ENCODE measurements at regions not wholly inside any gene's neighbourhood (a gene's known extent, or its start where the extent isn't known, plus 50 kb on each side); places are given as distances from the start of the nearest gene placed in this dataset.

- intact Hi-C loops (cut with DNase I): no loop called here
- DNase-seq (ENCODE audit: missing footprints) (no peak), ATAC-seq (no peak)
Observed at GRCh38 chr1:208499026-208499425, 254.8 kb upstream of the PLXNA2 start.

- DNase-seq (ENCODE audit: missing footprints) (no peak), ATAC-seq (no peak)
- intact Hi-C loops (cut with DNase I): no loop called here
Observed at GRCh38 chr1:208499601-208500000, 255.4 kb upstream of the PLXNA2 start.

- ATAC-seq (no peak), DNase-seq (ENCODE audit: missing footprints) (no peak)
- intact Hi-C loops (cut with DNase I): no loop called here
Observed at GRCh38 chr1:208500375-208500774, 256.2 kb upstream of the PLXNA2 start.

- ATAC-seq (no peak), DNase-seq (ENCODE audit: missing footprints) (no peak)
- intact Hi-C loops (cut with DNase I): no loop called here
Observed at GRCh38 chr1:208501542-208501941, 257.4 kb upstream of the PLXNA2 start.

GRCh38 chr1:208503787-208504186 lies 259.6 kb upstream of the PLXNA2 start:
- no peak for ATAC-seq
- intact Hi-C loops (cut with DNase I): no loop called here
- no peak for DNase-seq (ENCODE audit: missing footprints)

- intact Hi-C loops (cut with DNase I): no loop called here
- no peak for DNase-seq (ENCODE audit: missing footprints)
- ATAC-seq: no peak
Observed at GRCh38 chr1:208506812-208507211, 262.6 kb upstream of the PLXNA2 start.

GRCh38 chr1:208509072-208509471 lies 264.9 kb upstream of the PLXNA2 start:
- no peak for ATAC-seq

GRCh38 chr1:208510192-208510952 lies 266.2 kb upstream of the PLXNA2 start:
- no peak for ATAC-seq
- intact Hi-C loops (cut with DNase I): no loop called here

More at GRCh38 chr1:208509072-208509471, 264.9 kb upstream of the PLXNA2 start:
- no peak for DNase-seq (ENCODE audit: missing footprints)
- intact Hi-C loops (cut with DNase I): no loop called here

GRCh38 chr1:208511242-208511860 lies 267.2 kb upstream of the PLXNA2 start:
- ATAC-seq (no peak), DNase-seq (ENCODE audit: missing footprints) (no peak)
- intact Hi-C loops (cut with DNase I): no loop called here

More at GRCh38 chr1:208510192-208510952, 266.2 kb upstream of the PLXNA2 start:
- no peak for DNase-seq (ENCODE audit: missing footprints)

GRCh38 chr1:208513799-208514198 lies 269.6 kb upstream of the PLXNA2 start:
- DNase-seq (ENCODE audit: missing footprints) (no peak), ATAC-seq (no peak)
- intact Hi-C loops (cut with DNase I): no loop called here

GRCh38 chr1:208515129-208515528 lies 270.9 kb upstream of the PLXNA2 start:
- intact Hi-C loops (cut with DNase I): no loop called here
- DNase-seq (ENCODE audit: missing footprints): no peak
- no peak for ATAC-seq

- intact Hi-C loops (cut with DNase I): no loop called here
- ATAC-seq (no peak), DNase-seq (ENCODE audit: missing footprints) (no peak)
Observed at GRCh38 chr1:208516780-208517179, 272.6 kb upstream of the PLXNA2 start.

GRCh38 chr1:208520438-208521099 lies 276.4 kb upstream of the PLXNA2 start:
- intact Hi-C loops (cut with DNase I): no loop called here
- ATAC-seq: no peak
- no peak for DNase-seq (ENCODE audit: missing footprints)

GRCh38 chr1:208521534-208521933 lies 277.4 kb upstream of the PLXNA2 start:
- intact Hi-C loops (cut with DNase I): no loop called here
- ATAC-seq: no peak
- no peak for DNase-seq (ENCODE audit: missing footprints)

- no peak for DNase-seq (ENCODE audit: missing footprints)
- no peak for ATAC-seq
- intact Hi-C loops (cut with DNase I): no loop called here
Observed at GRCh38 chr1:208523007-208523406, 278.8 kb upstream of the PLXNA2 start.

GRCh38 chr1:208524376-208524775 lies 280.2 kb upstream of the PLXNA2 start:
- intact Hi-C loops (cut with DNase I): no loop called here
- ATAC-seq: no peak
- no peak for DNase-seq (ENCODE audit: missing footprints)

- intact Hi-C loops (cut with DNase I): no loop called here
- DNase-seq (ENCODE audit: missing footprints): no peak
- no peak for ATAC-seq
Observed at GRCh38 chr1:208524925-208525324, 280.7 kb upstream of the PLXNA2 start.

- ATAC-seq: no peak
- DNase-seq (ENCODE audit: missing footprints): no peak
Observed at GRCh38 chr1:208525417-208525816, 281.2 kb upstream of the PLXNA2 start.

GRCh38 chr1:208526613-208527125 lies 282.5 kb upstream of the PLXNA2 start:
- no peak for ATAC-seq
- intact Hi-C loops (cut with DNase I): no loop called here
- DNase-seq (ENCODE audit: missing footprints): no peak

More at GRCh38 chr1:208525417-208525816, 281.2 kb upstream of the PLXNA2 start:
- intact Hi-C loops (cut with DNase I): no loop called here

- ATAC-seq: no peak
- intact Hi-C loops (cut with DNase I): no loop called here
- DNase-seq (ENCODE audit: missing footprints): no peak
Observed at GRCh38 chr1:208527156-208527555, 283.0 kb upstream of the PLXNA2 start.
